ENCODE measurements at regions not wholly inside any gene's neighbourhood (a gene's known extent, or its start where the extent isn't known, plus 50 kb on each side); places are given as distances from the start of the nearest gene placed in this dataset.

GRCh38 chr4:176843710-176844109, 51.0 kb upstream of the VEGFC start:
- no peak for DNase-seq

GRCh38 chr4:176844448-176844847, 51.7 kb upstream of the VEGFC start:
- DNase-seq: no peak

GRCh38 chr4:176845636-176846035, 52.9 kb upstream of the VEGFC start:
- no peak for DNase-seq

DNA sequence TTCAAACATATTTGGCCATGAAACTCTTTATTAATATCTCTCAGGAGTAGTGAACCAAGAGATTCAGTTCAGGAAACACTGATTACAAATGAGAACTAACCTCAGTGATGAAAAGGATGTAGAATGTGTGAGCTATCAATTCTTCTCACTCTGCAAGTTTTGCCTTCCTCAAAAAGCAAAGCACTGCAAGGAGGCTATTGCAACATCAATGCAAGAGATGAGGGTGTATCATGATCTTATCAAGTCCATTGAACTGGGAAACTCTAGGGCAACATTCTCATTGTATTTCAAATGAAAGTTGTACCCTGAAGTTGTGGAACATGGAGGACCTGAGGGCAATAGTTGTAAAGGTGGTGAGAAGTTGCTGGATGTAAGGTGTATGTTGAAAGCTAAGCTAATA, 56.4 kb upstream of the VEGFC start:
- DNase-seq: no peak

DNA sequence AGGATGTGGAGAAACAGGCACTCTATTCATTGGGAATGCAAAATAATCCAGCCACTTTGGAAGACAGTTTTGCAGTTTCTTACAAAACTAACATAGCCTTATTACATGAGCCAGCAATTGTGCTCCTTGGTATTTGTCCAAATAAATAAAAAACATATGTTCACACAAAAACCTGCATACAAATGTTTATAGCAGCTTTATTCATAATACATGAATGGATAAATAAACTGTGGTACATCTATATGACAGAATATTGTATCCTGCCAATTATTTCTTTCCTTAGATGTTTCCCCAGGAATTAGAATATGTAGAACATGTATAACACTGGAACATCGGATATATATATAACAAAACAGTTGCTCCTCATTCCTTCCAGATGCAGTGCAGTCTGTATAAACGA, 57.7 kb upstream of the VEGFC start:
- no peak for DNase-seq

DNA sequence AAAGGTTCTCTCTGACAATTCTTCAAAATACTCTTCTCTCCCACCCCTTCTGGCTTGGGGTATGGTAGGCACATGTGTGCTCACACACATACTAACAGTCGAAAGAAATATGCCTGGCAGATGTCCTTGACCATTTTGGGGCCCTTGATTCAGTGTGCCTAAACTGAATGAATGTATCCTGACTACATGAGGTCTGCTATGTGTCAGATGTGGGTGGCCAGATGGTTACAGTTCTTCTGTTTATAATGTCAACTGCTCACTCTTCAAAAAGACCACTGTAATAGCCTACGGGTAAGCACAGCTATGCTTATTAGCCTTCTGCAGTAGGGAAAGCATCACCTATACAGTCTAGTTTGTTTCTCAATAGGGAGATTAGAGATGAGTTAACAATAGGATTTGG, 63.7 kb upstream of the VEGFC start:
- no peak for DNase-seq

DNA sequence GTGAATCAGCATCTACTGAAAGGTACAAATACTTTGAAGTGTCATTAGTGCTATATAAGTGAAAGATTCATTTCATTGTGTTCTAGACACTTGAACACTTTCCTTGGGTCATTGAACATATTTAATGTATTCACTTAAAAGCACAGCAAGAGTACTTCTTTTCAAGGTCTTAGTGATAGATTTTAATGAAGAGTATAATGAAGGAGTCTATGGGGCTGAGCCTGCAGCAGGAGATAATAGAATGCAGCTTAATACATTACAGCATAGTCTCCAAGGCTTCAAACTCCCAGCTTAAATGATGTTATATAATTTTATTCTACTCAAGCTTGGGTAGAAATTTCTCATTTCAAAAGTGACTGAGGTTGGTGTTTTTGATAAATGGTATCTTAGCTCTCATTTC, 66.1 kb upstream of the VEGFC start:
- DNase-seq: no peak

GRCh38 chr4:176864238-176864637, 71.5 kb upstream of the VEGFC start:
- no peak for DNase-seq

DNA sequence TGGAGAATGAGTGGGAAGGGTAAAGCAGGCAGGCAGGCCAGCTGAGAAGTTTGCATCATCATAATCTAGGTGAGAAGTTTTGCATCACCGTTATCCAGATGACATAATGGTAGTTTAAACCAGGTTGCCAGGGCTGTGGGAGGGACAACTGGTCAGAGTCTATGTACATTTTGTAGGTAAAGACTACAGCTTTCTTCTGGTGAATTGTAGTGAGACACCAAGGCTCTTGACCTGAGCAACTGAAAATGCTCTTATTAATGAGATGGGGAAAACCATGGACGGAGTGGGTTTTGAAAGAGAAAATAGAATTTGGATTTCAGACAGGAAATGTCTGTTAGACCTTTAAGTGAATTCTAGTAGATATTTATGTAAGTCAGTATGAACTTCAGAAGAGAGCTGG, 76.0 kb upstream of the VEGFC start:
- no peak for DNase-seq

- DNase-seq: no peak
Measured at GRCh38 chr4:176872461-176872860, 79.7 kb upstream of the VEGFC start.

GRCh38 chr4:176874721-176875445, 82.2 kb upstream of the VEGFC start:
- DNase-seq: no peak

- no peak for DNase-seq
Measured at GRCh38 chr4:176875446-176875930, 82.8 kb upstream of the VEGFC start.

GRCh38 chr4:176879380-176880116, 86.8 kb upstream of the VEGFC start:
- no peak for DNase-seq

GRCh38 chr4:176882206-176882605, 89.5 kb upstream of the VEGFC start:
- no peak for DNase-seq

- DNase-seq: no peak
Measured at GRCh38 chr4:176883108-176883550, 90.4 kb upstream of the VEGFC start.

DNA sequence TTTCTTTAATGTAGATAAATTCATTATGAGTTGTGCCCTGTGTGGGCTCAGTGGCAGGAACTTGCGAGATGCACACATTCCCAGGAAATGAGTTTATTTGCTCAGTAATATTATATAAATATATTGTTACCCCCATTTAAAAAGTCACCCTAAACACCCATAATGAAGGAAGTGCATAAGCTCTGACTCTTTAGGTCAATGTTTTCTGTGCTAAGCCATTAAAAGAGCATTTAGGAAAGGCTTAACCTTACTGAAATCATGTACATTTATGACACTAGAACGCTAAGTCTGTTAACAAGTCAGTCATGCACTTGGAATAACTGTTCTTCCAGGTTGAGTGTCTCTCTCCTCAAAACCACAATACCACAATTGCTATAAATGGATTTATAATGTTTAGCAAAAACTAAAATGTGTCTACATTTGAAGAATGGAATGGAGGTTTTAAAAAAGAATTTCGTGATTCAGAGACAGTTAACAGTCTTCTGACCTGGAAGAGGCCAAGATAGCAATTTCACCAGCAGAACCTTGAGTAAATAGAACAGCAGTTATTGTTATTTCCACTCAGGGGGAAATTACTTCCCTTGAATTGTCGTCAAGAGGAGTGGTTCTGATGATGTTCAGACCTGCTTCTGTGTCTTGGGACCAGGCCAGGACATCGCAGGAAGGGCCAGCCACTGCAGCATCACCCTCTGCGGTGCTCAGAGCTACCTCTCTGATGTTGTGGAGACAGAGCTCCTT, 91.1 kb upstream of the VEGFC start:
- no peak for DNase-seq

- no peak for DNase-seq
Measured at GRCh38 chr4:176885224-176885623, 92.5 kb upstream of the VEGFC start.

DNA sequence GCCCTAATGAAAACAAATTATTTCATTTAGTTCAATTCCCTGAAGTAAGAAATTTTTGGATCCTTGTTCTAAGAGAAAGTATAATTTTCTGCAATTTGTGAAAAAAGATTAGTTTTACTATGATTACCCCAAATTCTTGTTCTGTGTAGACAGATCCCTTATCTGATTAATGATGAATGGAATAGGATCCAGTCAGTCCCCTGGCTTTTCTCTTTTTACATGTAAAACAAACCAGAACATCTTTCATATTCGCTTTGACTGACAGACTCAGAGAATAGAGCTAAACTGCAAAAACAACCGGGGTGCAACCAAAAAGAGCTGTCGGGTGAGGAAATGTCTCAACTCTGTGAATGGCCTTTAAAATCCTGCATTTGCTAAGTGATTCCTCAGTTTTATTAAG, 93.4 kb upstream of the VEGFC start:
- DNase-seq: no peak

GRCh38 chr4:176889776-176890175, 97.1 kb upstream of the VEGFC start:
- DNase-seq: no peak

- DNase-seq: no peak
Measured at GRCh38 chr4:176894498-176894897, 101.8 kb upstream of the VEGFC start.

DNA sequence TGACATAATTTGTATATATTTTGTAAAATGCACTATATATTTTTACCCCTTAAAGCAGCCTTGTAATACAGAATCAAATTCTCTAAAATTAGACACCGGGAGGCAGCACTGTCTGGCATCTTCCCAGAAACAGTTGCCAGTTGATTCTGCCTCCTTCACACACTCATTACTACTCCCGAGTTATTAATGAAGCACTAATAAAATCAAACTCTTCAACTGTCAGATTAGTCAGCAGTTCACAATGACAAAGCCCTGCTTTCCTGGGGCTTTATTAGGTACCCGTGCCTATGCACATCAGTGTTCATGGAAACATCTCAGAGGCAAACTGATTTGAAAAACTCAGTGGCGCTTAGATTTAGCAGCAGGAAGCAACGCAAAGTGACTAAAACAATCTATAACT, 103.5 kb upstream of the VEGFC start:
- DNase-seq: no peak

GRCh38 chr4:176897226-176897625, 104.5 kb upstream of the VEGFC start:
- no peak for DNase-seq

- DNase-seq: no peak
Measured at GRCh38 chr4:176898791-176899190, 106.1 kb upstream of the VEGFC start.

Measured in CD4-positive, alpha-beta T cell treated with Interferon alpha-2 for 1 hour (primary cell).